HG03442 (cell line): ENCODE measurements at regions not wholly inside any gene's neighbourhood (a gene's known extent, or its start where the extent isn't known, plus 50 kb on each side); places are given as distances from the start of the nearest gene placed in this dataset.
"Not testable (repeated sequence)": the region's sequence is repeated elsewhere in the genome, so short reads cannot be mapped to it uniquely, and the experiment has no call there.

ENCODE experiments used
- ATAC-seq: cut with Tn5 transposase; IDR thresholded peaks from one replicate; pipeline ENCODE4 v1.9.1; 2021; ENCODE audit warnings: mild to moderate bottlenecking, moderate library complexity; ENCODE audit not compliant: unreplicated experiment

DNA sequence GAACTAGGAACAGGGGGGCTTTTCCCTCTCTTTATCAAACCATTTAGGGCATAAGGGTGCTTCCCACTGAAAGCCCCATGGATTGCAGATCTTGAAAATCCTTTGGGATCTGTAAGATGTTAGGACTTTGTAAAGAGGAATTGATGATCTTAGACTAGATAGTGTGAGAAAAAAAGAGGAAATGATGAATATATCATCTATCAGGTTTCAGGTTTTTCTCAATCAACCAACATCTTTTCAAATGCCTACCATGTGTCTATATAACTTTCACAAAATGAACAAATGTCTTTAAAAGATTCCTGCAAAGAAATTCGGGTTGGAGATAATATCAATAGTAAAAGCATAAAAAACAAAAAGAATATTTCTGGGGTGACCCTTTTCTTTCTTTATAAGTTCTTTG is 50.1 kb downstream of the KCNC4 start:
- no peak for ATAC-seq

DNA sequence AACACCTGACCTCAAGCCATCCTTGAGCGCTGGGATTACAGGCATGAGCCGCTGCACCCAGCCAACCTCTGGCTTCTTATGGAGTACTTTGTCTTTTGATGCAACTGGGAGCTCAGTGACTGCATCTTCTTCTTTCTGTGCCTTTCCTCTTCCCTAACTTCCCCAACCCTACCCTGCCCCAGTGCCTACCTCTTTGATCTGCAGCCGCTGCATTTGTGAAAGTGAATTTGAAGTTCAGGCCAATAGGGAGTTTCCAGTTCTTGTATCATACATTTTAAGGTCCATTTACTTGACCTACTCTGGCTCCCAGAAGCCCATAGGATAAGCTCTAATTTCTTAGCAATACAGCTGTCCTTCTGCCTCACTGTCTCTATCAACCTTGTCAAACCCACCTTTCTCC is 52.2 kb downstream of the KCNC4 start:
- ATAC-seq: no peak

DNA sequence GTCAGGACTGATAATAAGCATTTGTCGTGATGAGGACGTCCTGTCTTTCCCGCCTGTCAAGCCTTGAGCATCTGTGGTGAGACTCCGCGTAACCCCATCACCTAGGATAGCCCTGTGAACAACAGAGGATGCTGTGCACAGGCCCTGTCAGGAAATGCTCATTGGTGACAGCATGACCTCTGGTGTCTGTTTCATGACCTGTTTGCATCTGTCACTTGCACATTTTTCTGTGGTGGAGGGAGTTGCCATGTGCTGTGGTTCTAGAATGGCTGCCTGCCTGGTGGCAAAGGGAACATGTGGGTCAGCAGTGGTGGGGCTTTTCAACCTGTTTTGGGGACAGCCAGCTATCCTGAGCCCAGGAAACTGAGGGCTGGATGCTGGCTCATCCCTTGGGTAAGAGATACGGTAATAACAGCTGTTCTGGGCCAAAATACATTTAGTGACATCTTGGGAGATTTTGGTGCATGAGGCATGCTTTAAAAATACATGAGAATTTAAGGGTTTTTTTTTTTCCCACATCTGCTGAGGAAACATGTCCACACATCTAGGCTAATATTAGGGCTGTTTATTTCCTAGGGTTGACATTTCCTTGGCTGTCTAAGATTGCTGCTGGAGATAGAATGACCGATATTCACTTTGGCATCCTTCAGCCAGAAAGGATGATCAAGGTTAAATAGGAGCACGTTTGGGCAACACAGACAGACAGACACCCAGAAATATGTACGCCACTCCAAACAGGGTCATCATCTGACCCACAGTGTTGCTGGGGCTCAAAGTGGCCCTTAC is 52.9 kb downstream of the KCNC4 start:
- peak; percentile 55 for ATAC-seq

DNA sequence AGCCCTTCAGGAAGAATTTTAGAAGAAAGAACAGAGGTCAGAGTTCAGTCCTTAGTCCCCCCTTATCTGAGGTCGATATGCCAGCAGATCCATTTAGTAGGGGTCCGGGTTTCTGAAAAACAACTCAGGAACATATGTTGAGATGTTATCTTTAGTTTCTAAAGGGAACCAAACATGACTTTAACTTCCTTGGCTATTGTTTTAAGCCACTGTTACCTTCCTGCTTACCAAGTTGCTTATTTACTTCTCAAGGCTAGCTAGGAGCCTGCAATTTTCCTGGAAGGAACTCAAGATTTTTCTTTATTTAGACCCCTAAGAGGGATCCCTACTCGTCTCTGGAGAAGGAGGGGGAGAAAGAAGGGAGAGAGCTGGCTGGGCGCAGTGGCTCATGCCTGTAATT is 54.3 kb downstream of the KCNC4 start:
- no peak for ATAC-seq

DNA sequence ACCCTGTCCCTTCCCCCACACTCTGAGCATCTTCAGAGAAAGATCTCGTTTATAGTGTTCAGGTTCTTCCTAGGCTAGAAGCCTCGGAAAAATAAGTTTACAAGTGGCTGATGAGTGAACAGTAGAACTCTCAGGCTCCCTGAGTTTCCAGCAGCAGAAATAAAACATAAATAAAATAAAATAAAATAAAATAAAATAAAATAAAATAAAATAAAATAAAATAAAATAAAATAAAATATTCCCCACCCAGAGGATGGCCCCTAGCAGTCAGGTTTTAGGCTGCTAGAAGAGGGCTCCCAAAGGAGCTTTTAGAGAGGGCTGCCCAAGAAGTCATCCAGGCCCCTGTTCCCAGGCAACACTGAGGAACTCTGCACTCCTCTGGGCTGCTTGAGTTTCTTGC is 55.1 kb downstream of the KCNC4 start:
- no peak for ATAC-seq

DNA sequence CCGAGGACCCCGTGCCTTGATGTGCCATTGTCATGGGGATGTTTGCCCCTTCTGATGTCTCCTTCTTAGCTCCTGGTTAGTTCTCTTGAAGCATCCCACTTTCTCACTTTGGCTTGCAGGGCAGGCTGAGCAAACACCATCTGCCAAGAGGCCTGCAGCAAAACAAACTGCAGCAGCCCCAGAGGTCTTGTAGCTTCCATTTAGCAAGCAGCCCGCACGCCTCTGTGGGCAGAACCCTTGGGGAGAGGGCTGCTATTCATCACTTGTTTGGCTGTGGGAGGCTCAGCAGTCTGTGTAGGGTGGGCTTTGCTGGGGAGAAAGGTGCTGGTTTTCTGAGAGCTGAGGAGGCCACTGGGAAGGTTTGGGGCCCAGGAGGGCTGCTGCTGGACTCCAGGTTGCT is 56.7 kb downstream of the KCNC4 start:
- no peak for ATAC-seq

DNA sequence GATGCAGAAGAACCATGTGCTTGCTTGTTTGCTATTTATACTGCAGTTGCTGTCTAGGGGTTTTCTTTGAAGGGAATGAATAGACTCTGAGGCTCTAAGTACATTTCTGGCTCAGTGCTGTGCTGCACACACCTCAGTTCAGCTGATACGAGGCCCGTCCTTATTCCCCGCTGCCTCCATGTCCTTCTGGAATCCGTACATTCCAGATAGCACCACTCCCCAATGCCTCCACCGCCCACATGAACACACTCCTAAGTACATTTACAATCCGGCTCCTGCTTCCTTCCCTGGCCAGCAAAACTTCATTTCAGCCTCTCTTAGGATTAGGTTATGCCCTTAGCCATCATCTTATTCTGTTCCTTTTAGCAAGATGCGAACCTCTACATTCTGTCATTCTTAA is 57.1 kb downstream of the KCNC4 start:
- no peak for ATAC-seq

DNA sequence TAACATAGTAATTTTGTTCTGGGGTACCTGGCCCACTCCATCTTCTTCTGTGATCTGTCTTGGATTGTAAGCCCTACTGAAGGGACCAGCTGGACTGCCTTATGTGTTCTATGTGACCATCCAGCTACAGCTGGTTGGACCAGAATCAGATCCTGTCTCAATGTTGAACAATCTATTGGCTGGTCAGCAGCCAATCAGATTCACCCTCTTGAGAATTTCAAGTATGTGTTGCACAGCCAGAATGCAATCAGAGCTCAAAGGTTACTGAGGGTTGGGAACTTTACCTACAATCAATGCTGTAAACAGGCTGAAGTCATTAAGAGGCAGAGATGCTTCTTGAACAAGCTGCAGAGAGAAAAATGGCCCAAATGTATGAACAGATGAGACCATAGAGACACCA is 61.9 kb downstream of the KCNC4 start:
- no peak for ATAC-seq

DNA sequence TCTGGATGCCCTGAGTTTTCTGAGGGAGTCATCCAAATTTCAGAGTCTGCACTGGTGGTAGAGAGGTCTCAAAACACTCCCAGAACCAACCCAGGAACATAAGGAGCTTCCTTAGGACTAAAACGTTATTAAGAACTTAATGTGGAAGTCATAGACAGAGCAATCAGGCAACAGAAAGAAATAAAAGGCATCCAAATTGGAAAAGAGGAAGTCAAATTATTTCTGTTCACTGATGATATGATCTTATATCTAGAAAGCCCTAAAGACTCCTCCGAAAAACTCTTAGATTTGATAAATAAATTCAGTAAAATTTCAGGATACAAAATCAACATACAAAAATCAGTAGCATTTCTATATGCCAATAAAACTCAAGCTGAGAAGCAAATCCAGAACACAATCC is 63.7 kb downstream of the KCNC4 start:
- not testable (repeated sequence) for ATAC-seq

DNA sequence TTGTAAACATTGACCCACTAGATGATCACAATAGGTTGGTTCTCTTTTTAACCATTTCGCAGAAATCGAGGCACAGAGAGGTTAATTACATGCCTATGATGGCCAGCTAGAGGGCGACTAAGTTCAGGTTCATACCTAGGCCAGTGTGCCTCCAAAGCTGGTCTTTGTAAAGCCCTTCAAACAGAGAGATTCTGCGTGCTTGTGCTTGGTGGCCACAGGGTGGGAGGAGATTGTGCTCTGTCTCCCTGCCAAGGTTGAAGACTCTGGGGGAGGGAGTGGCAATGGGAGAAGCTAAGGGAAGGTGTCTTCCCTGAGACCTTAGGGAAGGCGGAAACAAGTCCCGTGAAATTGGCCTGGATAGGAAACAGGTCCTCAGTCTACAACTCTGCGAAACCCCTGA is 59.1 kb upstream of the RBM15 start:
- no peak for ATAC-seq

DNA sequence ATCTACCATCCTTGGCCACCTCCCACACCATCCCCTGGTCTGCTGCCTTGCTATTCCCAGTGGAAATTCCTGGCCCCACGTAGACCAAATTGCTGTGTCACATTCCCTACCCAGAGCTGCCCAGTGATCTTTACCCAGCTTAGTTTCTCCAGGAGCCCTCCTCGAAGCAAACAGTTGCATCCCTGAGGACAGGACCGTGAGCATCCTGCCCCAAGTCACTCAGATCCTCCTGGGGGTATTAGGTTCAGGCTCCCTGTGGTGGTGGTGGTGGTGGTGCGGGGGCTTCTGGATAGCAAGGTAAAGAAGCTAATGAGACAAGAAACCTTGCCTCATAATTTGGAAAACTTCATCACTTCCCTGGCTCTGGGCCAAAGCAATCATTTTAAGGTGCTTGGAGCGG is 58.4 kb upstream of the RBM15 start:
- ATAC-seq: no peak

DNA sequence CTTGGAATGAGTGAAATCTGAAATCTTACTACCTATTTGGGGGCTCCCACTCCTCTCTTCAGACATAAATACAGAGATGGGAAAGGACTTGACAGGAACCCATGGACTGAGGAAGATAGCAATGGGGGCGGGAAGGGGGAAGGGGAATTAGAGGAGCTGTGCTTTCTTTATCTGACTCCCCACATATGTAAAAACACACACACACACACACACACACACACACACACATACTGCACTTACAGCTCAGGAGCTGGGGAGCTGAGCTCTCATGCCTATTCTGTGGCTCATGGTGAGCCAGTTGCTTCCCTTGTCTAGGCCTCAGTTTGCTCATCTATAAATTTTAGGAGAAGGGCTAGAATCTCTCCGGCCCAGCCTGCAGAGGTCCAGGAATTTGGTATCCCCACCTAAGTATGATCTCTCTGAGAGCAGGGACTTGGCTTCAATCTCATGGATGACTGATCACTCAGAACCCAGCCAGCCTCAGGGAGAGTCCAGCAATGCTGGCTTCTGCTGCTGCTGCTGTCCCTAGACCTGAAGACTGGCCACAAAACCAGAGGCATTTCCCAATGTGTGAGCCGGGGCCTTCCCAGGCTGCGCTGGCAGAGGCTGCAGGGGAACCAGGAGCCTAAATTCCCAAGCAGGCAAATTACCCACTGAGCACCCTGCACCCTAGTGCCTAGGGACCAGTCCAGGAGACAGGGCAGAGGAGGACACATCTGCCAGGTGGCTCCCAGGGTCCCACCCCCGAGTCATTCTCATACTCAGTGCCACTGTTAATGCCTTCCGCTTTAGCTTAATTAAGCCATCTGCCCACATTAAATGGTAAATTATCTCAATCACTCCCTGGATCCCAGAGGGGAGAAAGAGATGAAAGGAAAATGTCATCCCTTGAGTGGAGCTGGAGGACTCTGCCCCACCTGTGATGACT is 57.5 kb upstream of the RBM15 start:
- ATAC-seq: no peak

DNA sequence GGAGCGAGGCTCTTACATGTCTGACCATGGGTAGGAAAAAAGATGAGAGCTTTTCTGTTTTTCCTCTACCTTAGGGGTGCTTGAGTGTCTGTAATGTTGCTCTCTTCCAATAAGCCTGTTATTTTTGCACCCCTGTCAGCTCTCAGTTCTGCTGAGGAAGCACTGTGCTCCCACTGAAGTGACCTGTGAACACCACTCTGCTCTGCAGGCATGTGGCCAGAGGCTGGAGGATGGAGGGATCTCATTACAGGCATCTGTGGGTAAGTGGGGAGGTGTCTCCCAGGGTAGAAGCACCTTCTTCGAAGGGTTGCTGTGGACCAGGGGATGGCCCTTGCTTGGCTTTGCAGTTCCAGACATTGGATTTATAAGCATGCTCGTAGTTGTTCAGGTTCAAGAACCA is 56.8 kb upstream of the RBM15 start:
- no peak for ATAC-seq

DNA sequence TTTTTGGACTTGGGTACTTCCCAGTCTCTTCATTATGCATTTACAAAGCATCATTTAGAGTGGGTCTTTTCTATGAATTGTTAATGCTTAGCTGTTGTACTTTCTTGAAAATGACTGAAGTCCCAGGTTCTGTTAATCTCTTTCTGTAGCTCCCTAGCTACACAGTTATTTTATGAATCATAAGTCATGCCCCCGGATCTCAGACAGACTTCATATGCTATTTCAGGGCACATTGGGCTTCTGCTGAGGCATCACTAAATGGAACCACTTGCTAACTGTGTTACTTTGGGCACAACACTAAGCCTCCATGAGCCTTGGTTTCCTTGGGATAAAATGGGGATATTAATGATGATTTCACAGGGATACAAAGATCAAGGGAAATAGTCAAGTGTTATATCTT is 55.5 kb upstream of the RBM15 start:
- no peak for ATAC-seq

DNA sequence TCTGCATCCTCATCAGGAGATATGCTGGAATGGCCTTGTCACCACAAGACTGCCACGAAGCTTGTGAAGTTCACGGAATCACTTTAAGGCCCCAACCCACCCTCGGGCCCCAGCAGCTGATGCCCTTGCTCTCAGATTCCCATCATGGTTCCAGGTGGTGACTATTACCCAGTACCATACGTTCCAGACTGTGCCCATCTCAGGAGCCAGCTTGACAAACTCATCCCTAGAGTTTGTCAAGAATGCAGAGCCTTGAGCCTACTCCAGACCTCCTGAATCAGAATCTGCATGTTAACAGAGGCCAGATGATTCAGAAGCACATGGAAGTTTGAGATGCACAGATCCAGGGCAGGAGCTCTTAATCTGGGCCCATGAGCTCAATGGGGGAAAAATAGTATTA is 53.9 kb upstream of the RBM15 start:
- ATAC-seq: no peak

DNA sequence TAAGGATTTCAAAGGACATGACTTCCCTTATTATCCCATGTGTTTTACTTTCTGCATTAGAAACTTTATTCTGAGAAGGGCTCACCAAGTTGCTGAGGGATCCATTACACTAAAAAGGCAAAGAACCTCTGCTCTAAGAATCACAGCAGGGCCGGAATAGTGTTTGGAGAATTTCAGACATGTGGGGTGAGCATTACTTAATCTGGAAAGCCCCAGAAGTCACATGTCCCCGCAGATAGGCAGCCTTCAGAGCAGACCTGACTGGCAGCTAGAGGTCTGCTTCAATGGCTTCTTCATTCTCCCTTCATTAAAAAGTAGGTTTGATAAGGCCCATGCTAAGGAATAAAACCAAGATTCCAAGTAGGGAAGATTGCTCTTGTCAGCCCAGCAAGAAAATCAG is 52.6 kb upstream of the RBM15 start:
- ATAC-seq: peak; percentile 76

DNA sequence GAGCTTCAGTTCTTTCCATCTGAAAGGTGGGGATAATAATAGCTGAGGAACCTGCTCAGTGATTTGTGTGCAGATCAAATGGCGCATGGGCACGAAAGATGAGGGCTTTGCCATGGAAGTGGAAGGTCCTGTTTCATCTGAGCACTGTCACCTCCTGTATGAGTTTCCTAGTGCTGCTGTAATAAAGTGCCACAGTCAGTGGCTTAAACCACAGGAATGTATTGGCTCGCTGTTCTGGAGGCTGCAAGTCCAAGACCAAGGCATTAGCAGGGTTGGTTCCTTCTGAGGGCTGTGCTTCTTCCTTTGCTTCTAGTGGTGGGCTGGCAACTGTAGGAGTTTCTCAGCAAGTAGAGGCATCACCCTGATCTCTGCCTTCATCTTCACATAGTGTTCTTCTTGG is 51.1 kb upstream of the RBM15 start:
- no peak for ATAC-seq
